ENCODE measurements at regions not wholly inside any gene's neighbourhood (a gene's known extent, or its start where the extent isn't known, plus 50 kb on each side); places are given as distances from the start of the nearest gene placed in this dataset.
"Not testable (repeated sequence)": the region's sequence is repeated elsewhere in the genome, so short reads cannot be mapped to it uniquely, and the experiment has no call there.

DNA sequence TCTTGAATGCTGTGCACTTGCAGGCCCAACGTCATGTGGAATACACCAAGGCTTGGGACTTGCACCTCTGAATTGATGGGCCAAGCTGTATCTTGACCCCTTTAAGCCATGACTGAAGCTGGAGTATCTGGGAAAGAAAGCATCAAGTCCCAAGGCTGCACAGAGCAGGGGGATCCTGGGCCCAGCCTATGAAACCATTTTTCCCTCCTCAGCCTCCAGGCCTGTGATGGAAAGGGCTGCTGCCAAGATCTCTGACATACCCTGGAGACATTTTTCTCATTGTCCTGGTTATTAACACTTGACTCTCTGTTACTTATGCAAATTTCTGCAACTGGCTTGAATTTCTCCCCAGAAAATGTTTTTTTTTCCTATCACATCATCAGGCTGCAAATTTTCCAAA, 174.0 kb upstream of the SNX2 start:
- no peak for ATAC-seq

DNA sequence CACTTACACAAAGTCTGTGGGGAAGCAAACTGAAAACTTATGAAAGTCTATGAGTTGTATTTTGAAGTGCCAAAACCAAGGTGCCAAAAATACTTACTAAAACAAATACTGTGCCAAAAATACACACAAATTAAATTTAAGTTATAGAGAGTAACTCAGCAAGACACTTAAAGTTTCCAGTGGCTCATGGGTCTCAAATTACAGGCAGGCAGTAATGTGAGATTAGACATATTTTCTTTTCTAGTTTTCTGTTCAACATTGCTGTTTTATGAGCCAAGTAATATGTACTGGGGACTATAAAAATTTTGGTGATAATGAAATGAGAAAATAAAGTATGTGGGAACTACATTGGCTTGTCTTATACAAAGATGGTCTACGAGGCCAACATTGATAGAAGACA, 172.2 kb upstream of the SNX2 start:
- no peak for ATAC-seq

DNA sequence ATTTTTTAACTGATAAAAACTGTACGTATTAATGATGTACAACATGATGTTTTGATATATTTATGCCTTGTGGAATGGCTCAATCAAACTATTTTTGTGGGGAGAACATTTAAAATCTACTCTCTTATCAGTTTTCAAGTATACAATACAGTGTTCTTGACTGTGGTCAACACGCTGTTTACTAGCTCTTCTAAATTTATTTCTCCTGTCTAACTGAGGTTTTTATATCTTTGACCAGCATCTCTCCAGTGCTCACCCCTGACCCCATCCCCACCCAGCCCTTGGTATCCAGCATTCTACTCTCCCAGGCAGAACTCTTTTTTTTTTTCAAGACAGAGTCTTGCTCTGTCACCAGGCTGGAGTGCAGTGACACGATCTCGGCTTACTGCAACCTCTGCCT, 169.6 kb upstream of the SNX2 start:
- no peak for ATAC-seq

DNA sequence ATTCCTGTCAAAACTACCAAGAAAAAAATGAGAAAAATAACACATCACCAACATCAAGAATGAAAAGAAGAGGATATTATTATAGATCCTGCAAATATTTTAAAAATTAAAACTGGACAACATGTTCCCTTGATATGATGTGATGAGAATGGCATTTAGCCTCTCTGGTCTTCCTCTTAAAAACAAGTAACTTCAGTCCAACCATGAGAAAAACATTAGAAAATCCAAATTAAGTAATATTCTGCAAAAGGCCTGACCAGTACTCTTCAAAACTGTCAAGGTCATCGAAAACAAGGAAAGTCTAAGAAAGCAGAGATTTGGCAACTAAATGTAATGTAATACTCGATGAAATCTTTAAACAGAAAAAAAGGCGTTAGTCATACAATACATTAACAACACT, 167.1 kb upstream of the SNX2 start:
- no peak for ATAC-seq

DNA sequence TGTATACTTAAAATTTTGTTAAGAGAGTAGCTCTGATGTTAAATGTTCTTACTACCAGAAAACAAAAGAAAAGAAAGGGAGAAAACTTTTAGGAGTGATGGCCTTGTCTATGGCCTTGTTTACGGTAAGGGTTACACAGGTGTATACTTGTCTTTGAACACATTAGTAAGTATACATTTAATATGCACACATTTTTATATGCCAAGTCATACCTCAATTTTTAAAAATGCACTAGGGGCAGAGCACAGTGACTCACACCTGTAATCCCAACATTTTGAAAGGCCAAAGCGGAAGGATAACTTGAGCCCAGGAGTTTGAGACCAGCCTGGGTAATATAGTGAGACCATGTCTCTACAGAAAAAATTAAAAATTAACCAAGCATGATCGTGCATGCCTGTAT, 166.7 kb upstream of the SNX2 start:
- ATAC-seq, result peak; percentile 51

DNA sequence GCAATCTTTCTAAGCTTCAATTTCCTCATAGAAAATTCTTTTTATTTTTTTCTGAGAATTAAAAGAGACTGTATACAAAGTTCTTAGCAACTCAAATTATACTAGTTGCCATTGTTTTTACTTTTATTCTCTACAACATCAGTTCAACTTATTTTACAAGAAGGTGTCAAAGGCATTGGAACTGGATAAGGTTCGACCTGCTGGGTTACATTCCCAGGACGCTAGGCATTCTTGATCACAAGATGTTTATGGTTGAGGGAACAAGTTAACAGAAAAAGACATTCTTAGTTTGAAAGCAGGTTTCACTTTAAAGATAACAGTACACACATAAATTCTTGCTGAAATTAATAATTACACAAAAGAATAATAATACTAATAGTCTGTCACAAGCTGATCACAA, 163.5 kb upstream of the SNX2 start:
- no peak for ATAC-seq

DNA sequence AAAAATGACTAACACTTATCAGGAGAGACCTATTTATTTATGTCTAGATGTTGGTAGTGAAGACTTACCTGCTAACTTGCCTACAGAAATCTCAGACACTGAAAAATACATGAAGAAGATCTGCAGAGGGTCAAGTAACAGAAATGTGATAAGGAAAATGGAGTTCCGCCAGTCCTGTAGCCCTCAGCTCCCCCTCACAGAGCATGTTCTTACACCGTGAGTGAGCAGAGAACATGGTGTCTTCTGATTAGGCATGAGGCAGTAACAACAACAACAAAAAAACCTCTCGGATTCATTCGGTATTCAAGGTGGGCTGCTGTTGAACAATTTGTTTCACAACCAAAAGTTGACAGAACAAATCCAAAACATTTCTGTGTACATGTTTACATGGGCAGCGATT, 162.0 kb upstream of the SNX2 start:
- no peak for ATAC-seq

DNA sequence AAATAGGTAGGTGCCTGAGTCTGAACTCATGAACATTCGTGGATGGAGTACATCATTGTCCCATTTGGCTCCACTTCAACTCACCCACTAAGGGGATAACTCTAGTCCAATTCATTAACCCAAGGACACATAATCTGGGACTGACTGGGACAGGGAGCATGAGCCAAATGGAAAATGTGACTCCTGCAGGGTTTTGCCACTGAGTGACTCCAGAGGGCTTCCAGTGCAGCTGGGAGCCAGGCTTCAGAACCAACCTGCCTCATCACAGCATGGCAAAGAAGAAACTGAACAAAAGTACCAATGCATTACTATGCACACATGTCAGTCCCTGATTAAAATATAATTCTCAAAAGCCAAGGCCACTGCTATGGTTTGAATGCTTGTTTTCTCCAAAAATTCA, 159.7 kb upstream of the SNX2 start:
- ATAC-seq, result no peak

DNA sequence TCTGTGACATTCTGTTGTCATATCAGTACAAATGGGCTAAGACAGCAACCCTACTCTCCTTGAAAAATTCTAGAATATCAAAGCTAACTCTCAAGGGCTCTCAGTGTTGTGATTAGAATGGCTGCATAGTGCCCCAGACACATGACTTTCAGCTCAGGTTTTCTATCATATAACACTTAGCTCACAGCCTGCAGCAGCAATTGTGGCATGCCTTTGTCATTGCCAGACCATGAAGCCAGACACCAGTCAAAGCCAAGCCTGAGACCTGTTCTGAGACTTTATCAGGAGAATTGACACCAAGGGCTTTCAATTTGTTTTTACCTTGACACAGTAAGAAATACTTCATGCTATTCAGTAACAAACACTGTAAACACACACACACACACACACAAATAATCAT, 159.0 kb upstream of the SNX2 start:
- no peak for ATAC-seq

DNA sequence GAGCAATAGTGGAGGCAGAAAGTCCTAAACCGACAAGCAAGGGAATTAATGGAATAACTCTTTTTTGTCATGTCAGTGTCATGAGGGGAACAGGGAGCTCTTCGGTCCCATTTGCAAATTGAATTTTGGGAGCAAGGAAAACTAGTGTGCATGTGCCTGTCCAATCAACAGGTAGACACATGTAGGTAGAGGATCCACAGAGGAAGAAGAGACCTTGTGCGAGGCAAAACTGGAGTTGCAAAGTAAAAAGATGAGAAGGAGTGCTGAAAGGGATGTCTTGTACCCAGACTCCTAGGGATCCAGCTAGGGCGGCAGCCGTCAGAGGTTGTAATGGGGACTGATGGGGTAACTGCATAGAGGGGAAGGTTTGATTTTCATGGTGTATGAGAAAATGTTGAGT, 156.8 kb upstream of the SNX2 start:
- ATAC-seq, result not testable (repeated sequence)

DNA sequence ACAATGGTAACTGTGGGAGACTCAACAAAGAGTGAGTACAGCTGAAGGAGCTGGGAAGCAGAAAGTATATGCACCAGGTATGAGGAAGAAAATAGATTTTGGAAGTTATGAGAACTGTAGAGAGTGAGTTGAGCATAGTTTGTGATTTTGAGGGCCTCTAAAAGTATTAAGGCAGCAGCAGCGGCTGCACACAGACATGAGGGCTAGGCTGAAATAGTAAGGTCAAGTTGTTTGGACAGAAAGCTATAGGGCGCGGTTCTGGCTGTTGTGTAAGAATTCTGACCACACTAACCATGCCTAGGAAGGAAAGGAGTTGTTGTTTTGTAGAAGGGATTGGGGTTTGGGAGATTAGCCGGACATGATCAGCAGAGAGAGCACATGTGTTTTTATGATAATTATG, 154.1 kb upstream of the SNX2 start:
- not testable (repeated sequence) for ATAC-seq

DNA sequence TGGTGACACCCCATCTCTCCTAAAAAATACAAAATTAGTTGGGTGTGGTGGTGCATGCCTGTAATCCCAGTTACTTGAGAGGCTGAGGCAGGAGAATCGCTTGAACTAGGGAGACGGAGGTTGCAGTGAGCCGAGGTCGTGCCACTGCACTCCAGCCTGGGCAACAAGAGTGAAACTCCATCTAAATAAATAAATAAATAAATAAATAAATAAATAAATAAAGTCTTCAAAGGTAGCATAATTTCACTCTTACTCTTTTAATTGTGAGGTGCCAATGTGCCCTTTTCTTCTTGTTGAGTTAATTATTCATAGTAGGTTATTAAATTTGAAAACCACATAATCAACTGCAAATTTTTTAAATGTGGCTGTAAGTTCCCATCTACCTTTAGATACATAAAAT, 146.2 kb upstream of the SNX2 start:
- ATAC-seq, result not testable (repeated sequence)

DNA sequence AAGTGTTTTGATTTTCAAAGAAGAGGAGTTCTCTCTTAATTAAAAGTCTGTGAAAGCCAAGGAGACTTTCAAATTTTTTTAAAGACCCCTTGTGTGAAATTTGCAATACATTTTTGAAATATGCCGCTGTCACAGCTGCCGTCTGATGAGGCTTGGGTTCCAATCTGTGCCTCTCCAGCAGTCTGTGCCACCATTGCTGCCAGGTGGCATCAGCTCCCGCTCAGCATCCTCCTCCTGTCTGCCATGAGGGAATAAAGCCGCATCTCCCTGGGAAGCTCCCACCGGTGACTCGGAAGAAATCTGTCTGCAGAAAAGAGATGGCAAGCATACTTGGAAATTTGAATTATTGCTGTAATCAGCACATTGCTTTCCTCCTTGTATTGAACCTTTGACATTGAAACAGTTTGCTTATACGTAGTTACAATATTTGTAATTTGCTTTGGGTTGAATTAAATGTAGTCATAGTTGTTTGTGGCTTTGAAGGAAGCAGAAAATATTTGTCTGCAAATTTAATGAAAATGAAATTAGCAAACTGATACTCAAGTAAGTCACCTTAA, 145.7 kb upstream of the SNX2 start:
- no peak for ATAC-seq

DNA sequence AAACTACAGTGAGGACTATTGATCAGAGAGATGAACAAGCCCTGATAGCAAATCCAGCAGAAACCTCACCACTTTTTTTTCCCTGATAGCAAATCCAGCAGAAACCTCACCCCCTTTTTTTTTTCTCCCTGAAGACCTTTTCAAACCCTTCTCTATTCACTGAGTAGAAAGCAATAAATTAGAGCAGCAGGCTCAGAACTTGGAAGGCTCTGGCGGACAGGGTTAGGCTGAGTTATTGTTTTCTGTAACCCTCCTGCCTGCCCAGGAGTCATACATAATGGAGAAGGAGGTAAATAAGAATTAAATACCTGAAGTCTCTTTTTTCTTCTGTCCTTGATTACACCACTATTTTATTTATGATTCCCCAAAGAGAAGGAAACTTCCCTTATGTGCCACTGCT, 136.3 kb upstream of the SNX2 start:
- ATAC-seq, result no peak

DNA sequence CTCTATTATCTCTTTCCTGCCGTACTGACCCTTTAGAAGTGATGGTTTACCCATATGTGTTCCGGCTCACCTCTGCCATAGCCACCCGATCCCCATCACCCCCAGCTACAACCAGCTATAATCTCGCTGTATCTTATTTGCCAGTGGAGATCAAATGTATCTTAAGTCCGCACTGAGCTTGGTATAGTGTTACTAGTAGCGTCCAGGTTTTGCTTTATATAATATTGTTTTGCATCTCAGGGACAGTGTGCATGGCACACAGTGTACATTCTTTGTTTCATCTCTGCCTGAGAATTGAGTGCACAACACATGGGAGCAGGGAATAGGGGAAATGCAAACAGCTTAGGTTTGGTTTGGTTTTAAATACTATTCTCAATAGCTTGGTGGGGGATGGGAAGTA, 135.8 kb upstream of the SNX2 start:
- no peak for ATAC-seq

DNA sequence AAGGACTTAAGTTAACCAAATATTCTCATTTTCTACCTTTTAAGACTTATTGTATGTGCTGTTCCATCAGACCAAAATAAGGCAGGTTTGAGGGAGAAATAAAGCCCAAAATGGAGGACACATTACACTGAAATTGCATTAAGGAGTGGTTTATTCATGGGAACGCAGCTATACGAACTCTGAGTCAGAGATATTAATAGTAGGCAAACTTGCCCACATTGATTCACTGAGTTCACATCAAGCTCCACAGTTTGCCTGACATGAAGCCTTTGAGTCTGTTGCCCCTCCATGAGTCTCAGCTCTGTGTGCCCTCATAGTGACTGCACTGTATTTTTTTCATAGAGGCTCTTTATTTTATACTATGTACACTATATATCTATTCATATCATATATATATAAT, 135.0 kb upstream of the SNX2 start:
- no peak for ATAC-seq

DNA sequence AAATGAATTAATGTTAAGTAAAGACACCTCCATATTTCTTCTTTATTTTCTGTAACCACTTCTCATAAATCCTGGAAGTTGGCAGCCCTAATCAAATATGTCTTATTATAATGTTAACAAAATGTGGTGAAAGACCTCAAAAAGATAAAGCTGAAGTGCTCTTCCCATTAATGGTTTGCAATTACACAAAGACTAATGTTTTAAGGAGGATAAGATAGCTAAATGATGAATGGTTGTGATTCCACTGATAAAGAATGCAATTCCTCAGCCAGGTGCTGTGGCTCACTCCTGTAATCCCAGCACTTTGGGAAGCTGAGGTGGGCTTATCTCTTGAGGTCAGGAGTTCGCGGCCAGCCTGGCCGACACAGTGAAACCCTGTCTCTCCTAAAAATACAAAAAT, 125.8 kb upstream of the SNX2 start:
- ATAC-seq, result no peak

DNA sequence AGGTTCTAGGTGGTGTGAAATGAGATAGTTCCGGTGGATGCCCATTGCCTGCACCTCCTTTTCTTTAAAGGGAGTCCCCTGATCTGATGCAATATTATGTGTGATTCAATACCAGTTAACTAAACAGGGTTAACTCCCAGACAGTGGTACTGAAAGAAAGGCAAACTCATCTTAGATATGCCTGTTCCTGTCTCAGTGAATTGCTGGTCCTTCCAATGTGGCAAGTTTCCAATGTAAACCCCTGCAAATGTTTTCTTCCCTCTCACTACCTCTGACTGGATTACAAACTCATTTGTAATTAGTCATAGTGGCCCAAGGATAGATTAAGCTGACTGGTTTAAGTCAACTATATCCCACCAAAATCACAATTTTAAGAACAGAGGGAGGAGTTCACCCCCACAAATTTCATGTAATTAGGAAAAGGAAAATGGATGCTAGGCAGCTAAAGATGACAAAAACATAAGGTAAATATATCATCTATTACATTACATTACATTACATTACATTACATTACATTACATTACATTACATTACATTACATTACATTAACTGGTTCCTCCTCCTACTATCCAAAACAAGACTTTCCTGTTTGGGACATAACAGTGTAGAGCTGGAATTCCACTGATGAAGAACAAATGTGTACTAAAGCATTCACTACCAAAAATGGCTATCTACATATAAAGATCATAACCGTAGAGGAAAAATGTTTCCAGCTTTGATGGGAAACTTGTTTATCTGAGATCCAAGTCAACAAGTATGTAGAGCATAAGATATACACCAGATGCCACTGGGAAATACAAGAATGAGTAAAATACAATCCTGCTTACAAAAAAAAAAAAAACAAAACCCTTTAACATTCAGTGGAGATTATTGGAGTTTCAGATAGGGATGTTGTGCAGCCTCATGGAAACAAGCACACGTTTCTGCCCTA, 121.5 kb upstream of the SNX2 start:
- ATAC-seq, result peak; percentile 79

DNA sequence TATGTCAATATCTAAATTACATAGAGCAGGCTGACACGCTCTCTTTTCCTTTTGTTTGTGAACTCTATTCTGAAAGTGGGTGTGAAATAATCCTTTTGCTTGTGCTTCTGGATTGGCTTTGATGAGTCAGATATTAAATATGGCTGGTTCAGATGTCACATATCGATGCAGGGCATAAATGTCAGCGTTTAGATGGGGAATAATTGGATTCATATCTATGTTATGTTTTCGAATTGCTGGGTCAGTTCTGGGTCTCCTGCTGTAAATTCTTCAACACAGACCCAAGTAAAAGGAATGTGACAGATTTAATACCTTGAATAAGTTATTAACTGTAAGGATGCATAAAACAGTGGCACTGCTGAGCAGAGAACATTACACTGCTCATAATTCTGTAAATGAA, 118.7 kb upstream of the SNX2 start:
- no peak for ATAC-seq

DNA sequence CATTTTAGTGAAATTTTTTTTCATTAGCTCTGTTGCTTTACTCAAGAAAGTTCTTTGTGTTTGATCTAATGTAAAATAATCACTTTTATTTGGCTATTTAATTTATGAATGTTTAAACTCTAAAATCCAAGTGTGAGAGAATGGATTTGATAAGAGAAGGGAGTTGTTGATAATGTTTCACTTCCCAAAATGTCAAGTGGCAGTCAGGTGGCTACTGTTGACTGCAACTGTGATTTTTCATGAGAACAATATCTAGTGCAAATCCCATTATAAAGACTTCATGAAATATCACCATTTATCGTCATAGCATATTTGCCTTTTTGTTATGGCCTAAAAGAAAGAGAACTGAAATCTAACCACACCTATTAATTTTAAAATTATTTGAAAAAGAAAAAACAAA, 118.3 kb upstream of the SNX2 start:
- ATAC-seq, result no peak

DNA sequence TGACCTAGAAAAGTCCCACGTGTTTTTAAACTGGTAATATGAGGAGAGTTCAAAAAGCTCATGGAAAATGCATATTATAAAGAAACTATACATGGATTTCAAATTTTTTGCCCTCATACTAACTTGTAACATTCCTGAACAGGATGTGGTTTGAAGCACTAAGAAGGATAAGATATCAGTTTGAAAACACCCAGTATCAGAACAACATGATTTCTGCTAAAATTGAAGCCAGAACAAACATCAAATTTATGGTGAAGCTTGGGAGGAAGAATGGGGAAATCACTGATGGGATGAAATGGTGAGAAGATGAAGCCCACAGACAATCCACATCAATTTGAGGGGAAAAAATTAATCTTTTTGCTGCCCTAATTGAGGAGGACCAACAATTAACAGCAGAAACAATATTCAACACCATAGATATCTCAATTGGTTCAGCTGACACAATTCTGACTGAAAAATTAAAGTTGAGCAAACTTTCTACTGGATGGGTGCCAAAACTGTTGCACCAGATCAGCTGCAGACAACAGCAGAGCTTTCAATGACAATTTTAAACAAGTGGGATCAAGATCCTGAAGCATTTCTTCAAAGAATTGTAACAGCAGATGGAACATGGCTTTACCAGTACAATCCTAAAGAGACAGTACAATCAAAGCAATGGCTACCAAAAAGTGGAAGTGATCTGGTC, 113.2 kb upstream of the SNX2 start:
- no peak for ATAC-seq

DNA sequence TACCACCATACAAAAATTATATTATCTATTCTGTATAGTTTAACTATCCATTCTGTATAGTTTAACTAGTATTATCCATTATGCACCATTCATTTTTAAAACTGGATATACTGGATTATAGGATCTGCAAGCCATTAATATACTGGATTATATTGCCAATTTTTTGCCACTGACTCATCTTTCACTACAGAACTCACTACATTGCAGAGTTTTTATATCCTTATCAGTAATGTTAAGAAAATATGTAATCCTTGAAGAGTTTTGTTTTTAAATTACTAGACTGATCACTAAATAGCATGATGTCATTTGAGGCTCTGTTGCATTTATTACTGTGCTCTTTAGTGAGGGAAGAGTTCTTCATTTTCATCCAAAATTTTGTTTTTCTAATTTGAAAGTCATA, 109.8 kb upstream of the SNX2 start:
- no peak for ATAC-seq

DNA sequence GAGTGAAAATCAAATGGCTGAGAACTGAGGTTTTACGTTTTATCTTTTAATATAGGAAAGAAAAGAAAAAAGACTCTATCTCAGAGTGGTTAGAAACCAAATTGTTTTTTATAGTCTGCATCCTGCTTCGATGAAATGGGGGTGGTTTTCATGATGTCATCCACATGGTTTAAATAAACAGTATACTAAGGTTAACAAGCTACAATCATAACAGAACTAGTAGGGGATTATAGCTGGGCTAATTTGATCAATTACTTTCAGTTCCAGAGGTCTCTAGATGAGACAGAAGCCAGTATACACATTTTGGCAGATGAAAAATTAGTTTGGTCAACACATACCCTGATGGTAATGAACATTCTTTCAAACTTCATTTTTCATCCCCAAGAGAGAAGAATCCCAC, 106.3 kb upstream of the SNX2 start:
- ATAC-seq, result no peak

DNA sequence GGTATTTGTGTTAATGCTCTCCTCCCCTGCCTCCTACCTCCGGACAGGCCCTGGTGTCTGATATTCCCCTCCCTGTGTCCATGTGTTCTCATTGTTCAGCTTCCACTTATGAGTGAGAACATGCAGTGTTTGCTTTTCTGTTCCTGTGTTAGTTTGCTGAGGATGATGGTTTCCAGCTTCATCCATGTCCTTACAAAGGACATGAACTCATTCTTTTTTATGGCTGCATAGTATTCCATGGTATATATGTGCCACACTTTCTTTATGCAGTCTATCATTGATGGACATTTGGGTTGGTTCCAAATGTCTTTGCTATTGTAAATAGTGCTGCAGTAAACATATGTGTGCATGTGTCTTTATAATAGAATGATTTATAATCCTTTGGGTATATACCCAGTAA, 105.2 kb upstream of the SNX2 start:
- not testable (repeated sequence) for ATAC-seq

Data from esophagus mucosa (tissue), 1 donor.